Endothelial cell (in vitro differentiated cells): ENCODE measurements at regions not wholly inside any gene's neighbourhood (a gene's known extent, or its start where the extent isn't known, plus 50 kb on each side); places are given as distances from the start of the nearest gene placed in this dataset.

ENCODE experiments used
- DNase-seq: peaks from one replicate; pipeline ENCODE4 v3.0.0; 2021; ENCODE audit warnings: low spot score
- H3K27ac Mint-ChIP-seq: one replicate; pipeline ENCODE4 v1.8.0; 2021; ENCODE audit warnings: mixed read lengths, inconsistent platforms; ENCODE audit not compliant: unreplicated experiment
- H3K27me3 Mint-ChIP-seq: one replicate; pipeline ENCODE4 v1.8.0; 2021; ENCODE audit warnings: mild to moderate bottlenecking, moderate library complexity, mixed read lengths, inconsistent platforms; ENCODE audit not compliant: unreplicated experiment
- H3K36me3 Mint-ChIP-seq: one replicate; pipeline ENCODE4 v1.8.0; 2021; ENCODE audit warnings: mild to moderate bottlenecking, low read depth, mixed read lengths, inconsistent platforms; ENCODE audit not compliant: unreplicated experiment
- H3K4me1 Mint-ChIP-seq: one replicate; pipeline ENCODE4 v1.8.0; 2021; ENCODE audit warnings: mild to moderate bottlenecking, mixed read lengths, inconsistent platforms; ENCODE audit not compliant: unreplicated experiment
- H3K4me3 Mint-ChIP-seq: one replicate; pipeline ENCODE4 v1.8.0; 2021; ENCODE audit warnings: mild to moderate bottlenecking, mixed read lengths, inconsistent platforms; ENCODE audit not compliant: unreplicated experiment
- H3K9me3 Mint-ChIP-seq: one replicate; pipeline ENCODE4 v1.8.0; 2021; ENCODE audit warnings: mixed read lengths, inconsistent platforms; ENCODE audit not compliant: unreplicated experiment
- TF ChIP-seq, protein P1 (sequence below): fragments of 200-600 bp; sonication (generic); IDR thresholded peaks from one replicate; pipeline ENCODE4 v1.5.0; 2021; ENCODE audit warnings: antibody characterized with exemption; ENCODE audit not compliant: unreplicated experiment

- Mint-ChIP-seq H3K27me3 (no peaks in the 10 kb centered on the region), H3K9me3 (no peaks in the 10 kb centered on the region), H3K4me1 (no peaks in the 10 kb centered on the region), H3K27ac (no peak overlapping the region), H3K4me3 (no peak overlapping the region), H3K36me3 (no peaks in the 10 kb centered on the region)
- DNase-seq = no peak
- TF ChIP-seq, protein P1, sequence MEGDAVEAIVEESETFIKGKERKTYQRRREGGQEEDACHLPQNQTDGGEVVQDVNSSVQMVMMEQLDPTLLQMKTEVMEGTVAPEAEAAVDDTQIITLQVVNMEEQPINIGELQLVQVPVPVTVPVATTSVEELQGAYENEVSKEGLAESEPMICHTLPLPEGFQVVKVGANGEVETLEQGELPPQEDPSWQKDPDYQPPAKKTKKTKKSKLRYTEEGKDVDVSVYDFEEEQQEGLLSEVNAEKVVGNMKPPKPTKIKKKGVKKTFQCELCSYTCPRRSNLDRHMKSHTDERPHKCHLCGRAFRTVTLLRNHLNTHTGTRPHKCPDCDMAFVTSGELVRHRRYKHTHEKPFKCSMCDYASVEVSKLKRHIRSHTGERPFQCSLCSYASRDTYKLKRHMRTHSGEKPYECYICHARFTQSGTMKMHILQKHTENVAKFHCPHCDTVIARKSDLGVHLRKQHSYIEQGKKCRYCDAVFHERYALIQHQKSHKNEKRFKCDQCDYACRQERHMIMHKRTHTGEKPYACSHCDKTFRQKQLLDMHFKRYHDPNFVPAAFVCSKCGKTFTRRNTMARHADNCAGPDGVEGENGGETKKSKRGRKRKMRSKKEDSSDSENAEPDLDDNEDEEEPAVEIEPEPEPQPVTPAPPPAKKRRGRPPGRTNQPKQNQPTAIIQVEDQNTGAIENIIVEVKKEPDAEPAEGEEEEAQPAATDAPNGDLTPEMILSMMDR = no peak
These were observed 1326.6 kb downstream of the TBC1D22A start for GRCh38 chr22:48088926-48089536.

GRCh38 chr22:48088251-48088650 is 1325.8 kb downstream of the TBC1D22A start:
- no peak overlapping the region for H3K27ac Mint-ChIP-seq
- TF ChIP-seq, protein P1 = no peak

DNA sequence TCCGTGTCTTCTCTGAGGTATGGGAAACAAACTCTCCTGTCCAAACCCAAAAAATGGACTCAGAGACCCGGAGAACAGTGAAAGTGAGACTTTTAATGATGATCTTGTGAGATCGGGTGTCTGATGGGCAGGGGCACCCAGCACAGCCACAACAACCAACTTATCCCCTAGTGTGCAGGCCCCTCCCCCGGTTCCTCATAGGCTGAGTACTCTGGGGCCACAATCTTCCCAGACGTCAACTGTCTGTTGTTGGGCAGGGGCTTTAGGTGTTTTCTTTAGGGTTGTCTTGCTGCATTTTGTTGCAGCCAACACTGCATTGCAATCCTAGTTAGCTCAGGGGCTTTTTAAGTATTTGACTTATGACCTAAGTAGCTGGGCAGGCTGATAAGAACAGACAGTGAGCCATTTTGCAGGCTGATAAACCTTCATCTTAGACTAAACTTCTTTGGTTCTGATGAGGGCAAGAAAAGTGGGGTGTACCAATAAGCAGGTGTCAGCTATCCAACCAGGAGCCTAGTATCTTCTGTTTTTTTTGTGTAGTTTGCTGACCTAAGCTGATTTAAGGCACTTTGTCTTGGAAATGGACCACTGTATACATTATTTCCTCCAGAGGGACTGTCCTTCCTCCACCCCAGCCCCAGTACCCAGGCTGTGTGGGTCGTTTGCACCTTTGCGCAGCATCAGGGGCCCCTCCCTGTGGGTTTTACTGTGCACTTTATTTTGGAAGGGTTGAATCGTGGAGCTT is 1323.6 kb downstream of the TBC1D22A start:
- Mint-ChIP-seq H3K36me3 (no peaks in the 10 kb centered on the region), H3K4me3 (no peak overlapping the region), H3K4me1 (peaks cover 3% of the 10 kb centered on the region), H3K27me3 (peaks cover 3% of the 10 kb centered on the region), H3K9me3 (no peaks in the 10 kb centered on the region), H3K27ac (no peak overlapping the region)
- DNase-seq = no peak
- TF ChIP-seq, protein P1 = no peak

More at GRCh38 chr22:48088251-48088650, 1325.8 kb downstream of the TBC1D22A start:
- no peaks in the 10 kb centered on the region for H3K4me1 Mint-ChIP-seq
- H3K36me3 Mint-ChIP-seq = no peaks in the 10 kb centered on the region
- DNase-seq = no peak
- H3K9me3 Mint-ChIP-seq = no peaks in the 10 kb centered on the region
- no peak overlapping the region for H3K4me3 Mint-ChIP-seq
- no peaks in the 10 kb centered on the region for H3K27me3 Mint-ChIP-seq

GRCh38 chr22:48084729-48085050 is 1322.2 kb downstream of the TBC1D22A start:
- Mint-ChIP-seq H3K27ac (no peak overlapping the region), H3K9me3 (no peaks in the 10 kb centered on the region), H3K36me3 (no peaks in the 10 kb centered on the region), H3K4me1 (peaks cover 3% of the 10 kb centered on the region), H3K4me3 (no peak overlapping the region), H3K27me3 (peaks cover 3% of the 10 kb centered on the region)
- DNase-seq = no peak
- TF ChIP-seq, protein P1 = no peak

DNA sequence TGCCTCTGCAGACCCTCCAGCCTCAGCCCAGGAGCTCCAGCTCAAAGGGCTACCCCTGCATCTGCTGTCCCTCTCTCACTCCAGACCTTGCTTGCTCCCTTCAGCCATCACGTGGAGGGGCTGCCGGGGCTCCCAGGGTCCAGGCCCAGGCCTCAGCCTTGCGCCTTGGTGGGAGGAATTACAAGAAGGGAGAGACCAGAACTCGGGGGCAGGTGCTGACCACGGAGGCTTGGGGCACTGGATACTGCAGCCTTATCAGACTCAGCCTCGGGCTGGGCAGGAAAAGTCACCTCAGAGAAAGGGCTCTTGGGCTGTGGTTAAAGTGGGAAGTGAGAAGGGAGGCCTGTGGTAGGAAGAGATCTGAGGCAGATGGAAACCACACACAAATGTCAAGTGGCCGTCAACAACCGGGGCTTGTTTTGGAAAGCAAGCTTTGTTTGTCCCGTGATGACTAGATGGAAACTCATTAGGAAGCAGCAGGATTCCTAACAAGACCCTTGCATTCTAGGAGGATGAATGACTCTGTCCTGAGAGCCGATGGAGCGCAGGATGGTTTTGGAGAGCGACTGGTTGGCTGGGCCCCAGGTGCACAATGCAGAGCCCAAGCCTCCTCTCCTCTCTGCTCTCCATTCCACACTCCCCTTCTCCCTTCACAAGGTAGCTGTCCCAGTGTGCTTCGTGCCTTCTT is 1321.7 kb downstream of the TBC1D22A start:
- TF ChIP-seq, protein P1 = no peak
- Mint-ChIP-seq H3K9me3 (no peaks in the 10 kb centered on the region), H3K4me1 (peaks cover 3% of the 10 kb centered on the region), H3K4me3 (no peak overlapping the region), H3K27me3 (peaks cover 3% of the 10 kb centered on the region), H3K36me3 (no peaks in the 10 kb centered on the region), H3K27ac (no peak overlapping the region)
- no peak for DNase-seq
